GM12801 (cell line): ENCODE measurements at regions not wholly inside any gene's neighbourhood (a gene's known extent, or its start where the extent isn't known, plus 50 kb on each side); places are given as distances from the start of the nearest gene placed in this dataset.

Experiments used
- CTCF ChIP-seq: IDR thresholded peaks from one replicate; pipeline ENCODE4 v1.5.1; 2011; ENCODE audit warnings: control low read depth; ENCODE audit not compliant: insufficient read length; ENCODE audit errors: extremely low read depth

GRCh38 chr10:83233691-83234090 lies 905.6 kb upstream of the GHITM start:
- TF ChIP-seq CTCF = no peak

GRCh38 chr10:83248106-83248631 lies 891.1 kb upstream of the GHITM start:
- no peak for TF ChIP-seq CTCF

- no peak for TF ChIP-seq CTCF
These were observed 888.9 kb upstream of the GHITM start for GRCh38 chr10:83250396-83250795.

- TF ChIP-seq CTCF = no peak
These were observed 887.1 kb upstream of the GHITM start for GRCh38 chr10:83252169-83252568.

GRCh38 chr10:83252596-83252995 lies 886.7 kb upstream of the GHITM start:
- TF ChIP-seq CTCF = no peak

- no peak for TF ChIP-seq CTCF
These were observed 886.2 kb upstream of the GHITM start for GRCh38 chr10:83253011-83253671.

GRCh38 chr10:83254698-83255097 lies 884.6 kb upstream of the GHITM start:
- no peak for TF ChIP-seq CTCF
